Astrocyte of the cerebellum (primary cell): ENCODE measurements at regions not wholly inside any gene's neighbourhood (a gene's known extent, or its start where the extent isn't known, plus 50 kb on each side); places are given as distances from the start of the nearest gene placed in this dataset.

Experiments
- DNase-seq: peaks from one replicate; pipeline ENCODE4 v3.0.0-alpha.2; 2011; ENCODE audit warnings: low read depth
- H3K4me3 ChIP-seq: 2 replicates; pipeline ENCODE4 v1.5.1; 2011; ENCODE audit warnings: mild to moderate bottlenecking, low read depth, low read length, moderate library complexity
- in situ Hi-C: cut with HindIII; loops from 2 replicates; pipeline ENCODE4 v1.10.0; 2017; ENCODE audit warnings: low sequenced_read_pairs
- TF ChIP-seq, protein P1 (sequence below): IDR thresholded peaks from 2 replicates; pipeline ENCODE4 v1.5.1; 2012; ENCODE audit warnings: low read length, low read depth, moderate library complexity, mild to moderate bottlenecking; ENCODE audit errors: missing control alignments

DNA sequence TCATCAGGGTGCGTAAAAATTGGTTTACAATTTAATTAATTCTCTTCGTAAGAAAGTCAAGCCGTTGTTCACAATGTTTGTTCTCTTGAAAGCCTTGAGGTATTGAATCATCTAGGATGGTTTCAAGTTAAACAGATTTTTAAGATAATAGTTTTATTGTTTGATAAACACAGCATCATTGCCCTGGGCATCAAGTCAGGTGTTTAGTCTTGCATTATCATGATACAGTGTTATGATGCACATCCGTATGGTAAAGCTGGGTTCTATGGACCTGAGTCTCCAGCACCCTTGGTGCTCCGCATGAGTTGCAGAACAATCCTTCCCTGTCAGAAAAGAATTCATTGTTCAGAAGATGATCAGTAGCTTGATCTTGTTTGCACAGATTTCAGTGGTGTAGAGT lies 359.5 kb downstream of the LMO4 start:
- in situ Hi-C loops: no loop called here
- TF ChIP-seq, protein P1, sequence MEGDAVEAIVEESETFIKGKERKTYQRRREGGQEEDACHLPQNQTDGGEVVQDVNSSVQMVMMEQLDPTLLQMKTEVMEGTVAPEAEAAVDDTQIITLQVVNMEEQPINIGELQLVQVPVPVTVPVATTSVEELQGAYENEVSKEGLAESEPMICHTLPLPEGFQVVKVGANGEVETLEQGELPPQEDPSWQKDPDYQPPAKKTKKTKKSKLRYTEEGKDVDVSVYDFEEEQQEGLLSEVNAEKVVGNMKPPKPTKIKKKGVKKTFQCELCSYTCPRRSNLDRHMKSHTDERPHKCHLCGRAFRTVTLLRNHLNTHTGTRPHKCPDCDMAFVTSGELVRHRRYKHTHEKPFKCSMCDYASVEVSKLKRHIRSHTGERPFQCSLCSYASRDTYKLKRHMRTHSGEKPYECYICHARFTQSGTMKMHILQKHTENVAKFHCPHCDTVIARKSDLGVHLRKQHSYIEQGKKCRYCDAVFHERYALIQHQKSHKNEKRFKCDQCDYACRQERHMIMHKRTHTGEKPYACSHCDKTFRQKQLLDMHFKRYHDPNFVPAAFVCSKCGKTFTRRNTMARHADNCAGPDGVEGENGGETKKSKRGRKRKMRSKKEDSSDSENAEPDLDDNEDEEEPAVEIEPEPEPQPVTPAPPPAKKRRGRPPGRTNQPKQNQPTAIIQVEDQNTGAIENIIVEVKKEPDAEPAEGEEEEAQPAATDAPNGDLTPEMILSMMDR: no peak
- no peak overlapping the region for H3K4me3 ChIP-seq
- no peak for DNase-seq

- TF ChIP-seq, protein P1: no peak
- in situ Hi-C loops: no loop called here
- DNase-seq: no peak
- no peak overlapping the region for H3K4me3 ChIP-seq
Observed at GRCh38 chr1:87689487-87689886, 360.8 kb downstream of the LMO4 start.

DNA sequence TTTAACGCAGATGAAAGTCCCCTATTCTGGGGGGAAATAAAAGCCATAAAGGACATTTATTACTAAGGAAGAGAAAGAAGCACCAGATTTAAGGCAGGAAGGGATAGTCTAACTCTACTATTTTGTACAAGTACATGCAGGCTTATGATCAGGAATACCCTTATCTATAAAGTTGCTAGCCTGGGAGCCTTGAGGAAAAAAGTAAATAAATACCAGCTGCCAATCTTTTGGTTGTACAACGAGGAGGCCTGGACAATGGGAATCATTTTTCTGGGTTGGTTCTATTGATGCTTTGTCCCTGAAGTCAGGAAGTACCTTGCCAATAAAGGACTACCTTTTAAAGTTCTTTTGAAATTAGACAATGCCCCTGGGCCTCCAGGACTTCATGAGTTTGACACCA lies 367.8 kb downstream of the LMO4 start:
- in situ Hi-C loops: no loop called here
- TF ChIP-seq, protein P1: no peak
- no peak overlapping the region for H3K4me3 ChIP-seq
- no peak for DNase-seq

DNA sequence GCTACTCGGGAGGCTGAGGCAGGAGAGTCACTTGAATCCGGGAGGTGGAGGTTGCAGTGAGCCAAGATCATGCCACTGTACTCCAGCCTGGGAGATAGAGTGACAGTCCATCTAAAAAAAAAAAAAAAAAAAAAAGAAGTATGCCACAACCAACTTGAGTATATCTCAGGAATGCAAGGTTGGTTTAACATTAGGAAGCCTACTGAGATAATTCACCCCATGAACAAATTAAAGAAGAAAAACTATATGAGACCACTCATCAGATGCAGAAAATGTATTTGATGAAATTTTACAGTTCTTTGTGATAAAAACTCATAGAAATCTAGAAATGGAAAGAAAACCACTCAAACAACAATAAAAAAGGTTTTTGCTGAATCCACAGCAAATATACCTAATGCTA lies 373.8 kb downstream of the LMO4 start:
- TF ChIP-seq, protein P1: no peak
- no peak for DNase-seq
- in situ Hi-C loops: no loop called here
- no peak overlapping the region for H3K4me3 ChIP-seq

DNA sequence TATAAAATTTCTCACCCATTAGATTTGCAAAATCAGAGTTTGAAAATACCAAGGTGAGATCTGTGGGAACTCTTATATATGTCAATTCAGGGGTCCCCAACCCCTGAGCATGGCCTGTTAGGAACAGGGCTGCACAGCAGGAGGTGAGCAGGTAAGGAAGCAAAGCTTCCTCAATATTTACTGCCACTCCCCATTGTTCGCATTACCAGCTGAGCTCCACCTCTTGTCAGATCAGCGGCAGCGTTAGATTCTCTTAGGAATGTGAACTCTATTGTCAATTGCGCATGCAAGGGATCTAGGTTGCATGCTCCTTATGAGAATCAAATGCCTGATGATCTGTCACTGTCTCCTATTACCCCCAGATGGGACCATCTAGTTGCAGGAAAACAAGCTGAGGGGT lies 376.6 kb downstream of the LMO4 start:
- TF ChIP-seq, protein P1: no peak
- H3K4me3 ChIP-seq: no peak overlapping the region
- no peak for DNase-seq
- in situ Hi-C loops: no loop called here

DNA sequence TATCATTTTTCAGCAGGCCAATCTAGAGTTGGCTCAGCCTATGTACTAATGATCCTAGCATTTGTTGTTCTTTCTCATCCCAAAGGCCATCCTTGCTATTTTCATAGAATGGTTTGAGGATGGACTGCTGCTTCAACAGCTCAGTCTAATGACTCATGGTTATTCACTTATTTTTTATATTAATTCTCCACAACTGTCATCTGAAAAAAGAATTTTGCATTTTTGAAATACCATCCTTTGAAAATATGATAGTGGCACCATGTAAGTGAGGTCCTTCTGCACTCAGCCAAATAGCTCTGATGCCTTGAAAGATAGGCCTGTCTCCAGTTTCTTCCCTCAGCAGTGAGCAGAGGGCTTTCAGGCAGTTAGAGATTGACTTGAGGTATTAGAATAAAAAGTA lies 377.5 kb downstream of the LMO4 start:
- no peak overlapping the region for H3K4me3 ChIP-seq
- DNase-seq: no peak
- in situ Hi-C loops: no loop called here
- TF ChIP-seq, protein P1: no peak

DNA sequence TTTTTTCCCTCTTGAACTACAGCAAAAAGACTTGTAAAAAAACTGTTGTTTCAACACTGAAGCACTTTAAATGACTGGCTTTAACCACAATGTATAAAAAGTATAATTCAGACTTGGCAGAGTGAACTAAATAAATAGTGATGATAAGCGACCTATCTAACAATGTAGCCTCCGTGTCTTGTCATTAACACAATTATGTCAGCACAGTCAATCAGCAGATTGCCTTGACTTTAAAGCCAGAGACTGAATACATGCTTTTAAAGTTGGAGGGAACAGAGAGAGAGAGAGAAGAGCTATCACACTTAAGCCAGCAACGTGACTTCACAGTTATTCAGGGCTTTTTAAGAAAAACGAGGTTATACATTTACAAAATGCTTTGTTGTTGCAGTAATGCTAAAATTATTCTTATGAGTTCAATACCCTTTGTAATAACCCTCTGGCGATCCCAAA lies 378.1 kb downstream of the LMO4 start:
- DNase-seq: no peak
- no peak overlapping the region for H3K4me3 ChIP-seq
- TF ChIP-seq, protein P1: no peak
- in situ Hi-C loops: no loop called here
